ENCODE measurements at regions not wholly inside any gene's neighbourhood (a gene's known extent, or its start where the extent isn't known, plus 50 kb on each side); places are given as distances from the start of the nearest gene placed in this dataset.

DNA sequence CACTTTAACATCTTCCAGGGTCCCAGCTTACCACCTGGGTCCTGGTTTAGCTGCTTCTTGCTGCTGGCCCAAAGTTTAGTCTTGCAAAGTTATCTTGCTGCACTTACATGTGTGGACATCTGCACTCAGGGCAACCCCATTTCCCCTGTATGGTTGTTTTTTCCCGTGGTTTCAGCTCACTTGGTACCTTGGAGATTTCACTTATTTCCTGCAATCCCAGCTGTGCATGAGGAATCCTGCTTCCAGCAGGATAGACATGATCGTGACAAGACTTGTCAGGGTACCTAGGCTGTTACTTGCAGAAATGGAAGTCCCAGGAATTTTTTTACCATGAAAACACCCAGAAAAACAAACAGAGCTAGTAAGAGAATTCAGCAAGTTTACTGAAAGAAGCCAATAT lies 95.9 kb upstream of the LEP start:
- DNase-seq: no peak

DNA sequence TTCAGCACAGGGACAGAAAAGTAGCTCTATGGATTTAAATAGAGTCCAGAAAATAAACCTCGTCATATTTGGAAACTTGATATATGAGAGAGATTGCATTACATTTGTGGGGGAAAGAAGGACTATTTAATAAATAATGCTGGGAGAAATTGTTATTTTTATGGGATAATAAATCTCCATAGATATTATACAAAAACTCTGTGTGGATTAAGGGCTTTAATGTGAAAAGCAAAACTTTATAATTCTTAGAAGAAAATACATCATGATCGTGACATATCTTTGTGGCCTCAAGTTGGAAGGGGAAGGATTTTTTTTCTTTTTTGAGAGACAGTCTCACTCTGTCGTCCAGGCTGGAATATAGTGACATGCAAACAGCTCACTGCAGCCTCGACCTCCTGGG lies 95.0 kb upstream of the LEP start:
- DNase-seq: no peak

DNA sequence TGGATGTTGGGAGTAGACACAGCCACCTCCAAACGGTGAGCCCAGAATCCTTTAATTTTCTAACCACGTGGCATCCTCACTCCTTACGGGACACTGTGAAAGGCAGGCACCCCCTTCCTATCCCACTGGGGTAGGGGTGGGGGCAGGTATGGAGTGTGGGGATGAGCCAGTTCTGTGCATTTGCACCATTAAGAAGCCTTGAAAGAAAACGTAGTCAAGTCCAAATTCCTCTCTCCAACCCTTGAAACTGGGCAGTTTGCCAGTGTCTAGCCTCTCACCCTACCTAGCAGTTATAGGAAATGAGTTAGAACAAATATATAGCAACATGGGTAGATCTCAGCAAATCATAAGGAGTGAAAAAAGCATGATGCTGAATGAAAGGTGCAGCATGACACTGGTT lies 92.4 kb upstream of the LEP start:
- no peak for DNase-seq

DNA sequence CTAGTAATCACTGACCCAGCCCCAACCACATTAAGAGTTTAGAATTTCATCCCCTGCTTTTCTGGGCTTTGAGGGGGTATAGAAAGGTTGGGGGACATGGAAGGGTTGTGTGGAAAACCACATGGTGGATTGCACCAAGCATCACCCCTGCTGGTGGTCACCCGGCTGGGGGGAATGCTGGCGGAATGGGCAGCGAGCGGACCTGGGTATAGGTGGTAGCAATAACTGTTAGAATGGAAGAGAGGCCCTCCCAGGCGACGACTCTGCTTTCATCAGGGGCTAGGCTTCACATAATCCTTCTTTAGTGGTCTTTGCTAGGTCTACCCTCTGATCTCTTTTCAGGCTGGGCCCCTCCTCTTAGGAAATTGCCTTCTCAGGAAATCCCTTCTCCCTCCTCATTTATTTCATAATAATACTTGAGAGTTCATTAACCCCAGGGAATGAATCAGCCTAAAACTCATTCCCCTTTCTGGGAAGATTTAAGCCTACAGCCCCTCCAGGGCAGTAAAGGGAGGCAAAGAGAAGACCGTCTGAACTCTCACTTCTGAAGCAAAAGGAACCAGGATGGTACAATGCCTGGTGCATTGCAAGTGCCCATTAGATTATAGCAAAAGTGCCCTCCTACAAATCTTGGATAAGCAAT lies 90.7 kb upstream of the LEP start:
- no peak for DNase-seq

- no peak for DNase-seq
Observed at GRCh38 chr7:128151635-128152034, 89.4 kb upstream of the LEP start.

- no peak for DNase-seq
Observed at GRCh38 chr7:128152721-128153120, 88.4 kb upstream of the LEP start.

DNA sequence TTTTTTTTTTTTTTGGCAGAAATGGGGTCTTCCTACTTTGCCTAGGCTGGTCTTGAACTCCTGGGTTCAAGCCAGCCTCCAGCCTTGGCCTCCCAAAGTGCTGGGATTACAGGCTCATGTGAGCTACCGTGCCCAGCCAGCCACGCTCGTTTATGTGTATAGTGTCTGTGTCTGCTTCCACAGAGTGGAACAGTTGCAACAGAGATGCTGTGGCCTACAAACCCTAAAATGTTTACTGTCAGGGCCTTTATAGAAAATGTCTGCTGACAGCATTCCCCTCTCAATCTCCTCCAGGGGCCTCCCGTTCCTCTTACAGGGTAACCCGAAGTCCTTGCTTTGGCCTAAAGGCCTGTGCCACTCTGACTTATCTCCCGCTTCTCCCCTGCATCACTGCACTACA lies 87.6 kb upstream of the LEP start:
- DNase-seq: no peak

DNA sequence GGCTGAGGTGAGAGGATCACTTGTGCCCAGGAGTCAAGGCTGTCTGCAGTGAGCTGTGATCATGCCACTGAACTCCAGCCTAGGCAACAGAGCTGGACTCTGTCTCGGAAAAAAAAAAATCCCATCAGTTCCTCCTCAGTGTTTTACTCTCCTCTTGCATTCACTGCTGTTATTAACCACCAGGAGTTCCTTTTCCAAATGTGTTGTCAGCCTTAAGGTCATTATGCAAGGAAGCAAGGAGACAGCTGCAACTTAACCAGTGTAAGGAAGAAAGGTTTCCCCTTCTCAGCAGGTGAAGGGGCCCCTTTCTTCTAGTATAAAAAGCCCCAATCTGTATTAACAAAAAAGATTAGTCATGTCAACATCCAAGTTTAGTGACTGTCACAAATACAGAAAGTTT lies 86.6 kb upstream of the LEP start:
- no peak for DNase-seq

- DNase-seq: no peak
Observed at GRCh38 chr7:128155100-128155740, 85.9 kb upstream of the LEP start.

DNA sequence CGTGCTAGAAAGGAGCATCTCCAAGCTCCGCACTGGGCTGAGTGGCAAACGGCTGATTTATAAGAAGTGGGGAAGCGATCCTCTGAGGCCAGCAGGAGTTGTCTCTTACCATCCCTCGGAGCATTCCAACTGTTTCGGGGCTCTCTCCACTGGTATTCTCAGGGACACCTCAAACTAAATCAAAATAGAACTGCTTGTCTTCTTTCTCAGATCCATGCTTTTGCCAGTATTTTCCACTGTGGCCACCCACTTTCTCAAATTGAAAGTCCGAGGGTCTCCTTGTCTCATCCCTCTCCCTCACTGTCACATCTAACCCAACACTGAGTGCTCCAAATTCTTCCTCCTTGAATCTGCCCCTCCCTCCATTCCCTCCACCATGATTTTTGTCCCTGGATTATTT lies 83.2 kb upstream of the LEP start:
- no peak for DNase-seq

- no peak for DNase-seq
Observed at GRCh38 chr7:128158370-128158769, 82.7 kb upstream of the LEP start.

DNA sequence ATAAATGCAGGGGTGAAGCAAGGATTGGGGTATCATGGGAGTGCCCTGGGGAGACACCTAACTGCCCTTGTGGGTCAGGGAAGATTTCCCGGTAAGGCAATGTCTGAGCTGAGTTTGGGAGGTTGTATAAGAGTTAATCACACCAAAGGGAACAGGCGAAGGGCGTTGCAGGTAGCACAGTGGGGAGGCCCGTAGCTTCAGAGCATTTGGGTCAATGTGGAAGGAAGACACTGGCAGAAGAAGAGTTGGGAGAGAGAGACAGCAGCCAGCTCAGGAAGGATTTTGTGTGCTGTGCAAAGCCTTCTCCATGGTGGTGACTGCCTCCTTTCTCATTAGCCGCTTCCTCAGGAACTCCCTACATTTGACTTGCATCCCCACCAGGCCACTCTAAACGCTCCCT lies 80.8 kb upstream of the LEP start:
- no peak for DNase-seq

DNA sequence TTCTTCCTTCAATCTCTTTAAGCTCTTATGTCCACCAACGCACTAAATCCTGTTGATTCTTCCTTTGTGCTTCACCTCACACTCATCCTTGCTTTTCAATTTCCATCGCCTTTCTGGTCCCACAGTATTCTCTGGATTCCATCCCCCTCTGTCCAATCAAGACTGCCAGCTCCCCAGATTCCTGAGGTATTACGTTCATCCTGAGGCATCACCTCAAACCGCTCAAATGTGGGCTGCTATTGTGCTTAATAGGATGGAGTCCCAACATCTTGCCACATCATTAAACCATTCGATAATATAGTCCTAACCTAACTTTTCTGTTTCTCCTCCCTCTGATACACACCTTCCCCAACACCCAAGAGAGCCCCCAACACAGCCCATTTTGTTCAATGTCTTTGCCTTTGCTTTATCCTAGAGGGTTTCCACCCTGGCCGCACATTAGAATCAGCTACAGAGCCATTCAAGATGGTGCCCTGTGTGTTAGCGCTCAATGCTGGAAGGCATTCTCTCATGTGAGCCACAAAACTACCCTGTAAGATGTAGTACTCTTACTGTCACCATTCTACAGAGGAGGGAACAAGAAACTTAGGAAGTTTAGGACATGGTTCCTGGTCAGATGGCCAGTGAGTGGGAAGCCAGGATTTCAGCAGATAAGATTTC lies 79.5 kb upstream of the LEP start:
- DNase-seq: no peak

GRCh38 chr7:128162666-128163065 lies 78.4 kb upstream of the LEP start:
- DNase-seq: no peak

DNA sequence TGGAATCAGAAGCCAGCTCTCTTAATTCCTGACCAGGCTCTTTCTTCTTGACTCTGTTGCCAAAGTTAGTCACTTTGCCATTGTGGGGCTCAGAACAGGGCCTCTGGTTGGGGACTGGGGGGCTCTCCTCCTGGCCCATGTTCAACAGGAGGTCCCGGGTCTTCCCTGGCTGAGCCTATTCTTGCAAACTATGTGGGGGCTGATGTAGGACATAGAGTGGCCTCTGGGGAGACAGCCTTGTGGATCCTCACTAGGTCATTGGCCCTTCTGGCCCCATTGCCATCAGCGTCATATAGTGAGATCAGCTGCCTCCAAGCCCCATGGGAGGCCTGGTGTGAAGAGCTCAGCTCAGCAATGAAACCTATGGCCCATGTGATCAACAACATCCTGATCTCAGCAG lies 77.6 kb upstream of the LEP start:
- no peak for DNase-seq

DNA sequence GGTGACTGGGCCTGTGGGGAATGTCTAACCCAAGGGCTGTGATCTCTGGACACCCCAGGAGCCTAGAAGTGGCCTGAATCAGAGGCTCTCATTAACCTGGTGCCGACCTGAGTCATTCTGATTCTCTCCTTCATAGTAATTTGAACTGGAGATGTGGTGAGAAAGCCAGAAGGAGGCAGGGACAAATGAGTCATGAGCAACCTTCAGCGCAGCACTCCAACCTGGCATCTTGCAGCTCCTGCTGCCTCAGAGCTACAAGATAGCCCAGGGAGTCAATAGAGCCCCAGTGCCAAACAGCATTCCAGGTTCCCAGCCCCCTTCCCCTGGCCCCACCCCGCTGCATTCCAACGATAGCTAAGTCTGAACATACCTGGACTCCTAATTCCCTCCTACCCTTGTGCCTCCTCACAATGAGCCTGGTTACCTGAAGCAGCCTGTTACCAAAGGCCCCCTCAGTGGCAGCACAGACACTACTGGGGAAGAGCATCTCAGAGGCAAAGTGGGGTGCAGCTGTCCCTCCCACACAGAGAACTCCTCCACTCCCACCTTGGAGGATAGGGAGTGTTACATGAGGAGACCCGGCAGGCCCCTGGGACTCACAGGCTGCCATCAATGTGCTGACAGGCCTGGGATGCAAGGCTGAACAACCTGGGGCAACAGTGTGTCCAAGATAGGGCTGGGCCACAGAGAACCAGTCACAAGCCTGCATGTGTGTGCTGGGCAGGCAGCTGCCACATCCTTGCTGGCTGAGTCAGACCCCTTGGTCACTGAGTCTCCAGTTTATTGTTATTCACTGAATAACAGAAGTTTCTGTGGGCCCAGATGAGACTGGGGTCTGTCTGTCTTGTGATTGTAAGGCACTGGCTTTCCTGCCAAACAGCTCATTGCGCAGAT lies 76.8 kb upstream of the LEP start:
- peak; percentile 68 for DNase-seq

- DNase-seq: no peak
Observed at GRCh38 chr7:128164955-128165670, 76.0 kb upstream of the LEP start.

DNA sequence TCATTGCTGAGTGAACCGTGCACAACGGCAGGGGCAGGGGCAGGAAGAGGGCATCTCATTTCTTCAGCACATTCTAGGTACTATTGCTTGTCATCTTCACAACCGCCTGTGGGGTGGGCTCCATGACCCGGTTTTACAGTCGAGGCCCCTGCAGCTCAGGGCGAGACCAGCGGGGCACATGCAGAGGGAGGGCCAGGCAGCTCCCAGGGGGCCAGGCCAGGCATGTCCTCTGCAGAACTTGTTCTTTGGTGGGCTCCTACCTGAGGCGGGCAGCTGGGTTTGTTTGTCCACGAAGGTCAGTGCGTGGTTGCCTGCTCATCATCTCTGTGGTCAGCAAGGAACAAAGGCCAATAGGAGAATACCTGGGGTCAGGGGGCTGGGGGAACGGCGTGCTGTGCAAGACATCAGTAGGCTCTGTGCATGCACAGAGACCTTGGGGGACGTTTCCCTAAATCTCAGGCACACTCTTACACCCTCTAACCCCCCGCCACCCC lies 75.1 kb upstream of the LEP start:
- DNase-seq: no peak

- no peak for DNase-seq
Observed at GRCh38 chr7:128166603-128167041, 74.5 kb upstream of the LEP start.

DNA sequence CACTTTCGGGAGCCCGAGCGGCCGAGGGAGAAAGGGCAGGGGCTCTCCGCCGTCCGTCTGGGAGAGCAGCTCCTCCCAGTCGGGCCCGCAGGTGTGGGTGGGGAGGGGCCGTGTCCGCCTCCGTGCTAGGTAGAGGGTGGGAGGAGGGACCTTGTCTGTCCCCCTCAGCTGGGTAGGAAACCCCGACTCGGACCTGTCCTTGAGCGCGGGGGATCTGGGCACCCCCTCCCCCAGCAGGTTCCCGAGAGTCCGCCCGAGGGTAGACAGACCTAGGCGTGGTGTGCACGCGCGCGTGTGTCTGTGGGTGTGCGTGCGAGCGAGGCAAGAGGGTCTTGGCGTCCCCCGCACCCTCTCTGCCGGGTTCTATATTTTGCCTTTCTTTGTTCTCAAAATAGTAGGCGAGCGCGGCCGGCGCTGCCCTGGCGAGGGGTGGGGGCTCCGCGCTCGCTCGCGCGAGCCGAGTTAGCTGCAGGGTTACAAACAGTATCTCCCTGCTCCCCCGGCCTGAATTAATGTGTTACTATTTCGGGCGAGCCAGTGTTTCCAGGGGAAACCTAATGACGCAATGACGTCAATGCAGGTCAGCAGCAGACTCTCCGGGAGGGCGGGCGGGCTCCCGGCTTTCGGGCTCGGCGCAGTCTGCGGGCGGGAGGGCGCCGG lies 73.9 kb upstream of the LEP start:
- DNase-seq: peak; percentile 35

GRCh38 chr7:128167791-128168666 lies 73.0 kb upstream of the LEP start:
- DNase-seq: no peak
